ENCODE measurements at regions not wholly inside any gene's neighbourhood (a gene's known extent, or its start where the extent isn't known, plus 50 kb on each side); places are given as distances from the start of the nearest gene placed in this dataset.

DNA sequence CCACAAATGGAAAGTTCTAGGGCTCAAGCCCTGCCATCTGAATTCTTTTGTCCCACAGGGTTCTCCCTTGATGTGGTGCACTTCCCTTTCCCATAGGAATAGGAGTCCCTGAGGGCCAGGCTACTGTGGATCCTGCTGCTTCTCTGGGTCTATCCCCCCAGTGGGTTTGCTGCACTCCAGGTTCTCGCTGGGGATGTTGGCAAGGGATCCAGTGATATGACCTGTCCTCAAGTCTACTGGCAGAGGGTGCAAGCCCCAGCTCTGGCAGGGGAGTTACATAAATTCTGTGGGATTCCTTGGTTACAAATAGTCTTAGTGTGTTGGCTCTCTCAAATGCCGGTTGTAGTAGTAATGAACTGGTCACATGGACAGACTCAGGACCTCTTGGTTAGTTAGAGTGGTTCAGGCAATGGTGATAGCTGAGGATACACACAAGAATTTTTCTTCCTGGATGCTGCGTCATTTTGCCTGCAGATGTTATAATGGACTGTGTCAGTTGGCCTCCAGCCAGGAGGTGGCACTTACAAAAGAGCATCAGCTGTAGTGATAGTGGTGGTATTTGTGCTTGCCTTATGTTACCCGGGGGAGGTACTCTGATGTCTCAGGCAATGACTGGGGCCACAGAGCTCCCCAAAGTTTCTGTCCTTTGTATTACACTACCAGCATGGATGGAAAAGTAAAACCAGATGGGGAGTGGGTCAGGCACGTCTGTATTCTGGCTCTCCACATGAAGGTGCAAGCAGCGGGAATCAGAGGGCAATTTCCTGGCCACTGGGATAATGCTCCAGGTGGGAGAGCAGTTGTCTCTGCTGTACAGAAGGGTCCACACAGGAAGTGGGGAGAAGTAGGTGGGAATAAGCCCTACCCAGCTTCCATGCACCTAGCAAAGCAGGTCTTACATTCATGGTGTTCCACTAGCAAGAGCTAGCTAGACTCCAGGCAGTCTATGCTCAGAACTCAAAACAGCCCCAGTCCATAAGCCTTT is 267.9 kb downstream of the SOX11 start:
- no peak for DNase-seq

DNA sequence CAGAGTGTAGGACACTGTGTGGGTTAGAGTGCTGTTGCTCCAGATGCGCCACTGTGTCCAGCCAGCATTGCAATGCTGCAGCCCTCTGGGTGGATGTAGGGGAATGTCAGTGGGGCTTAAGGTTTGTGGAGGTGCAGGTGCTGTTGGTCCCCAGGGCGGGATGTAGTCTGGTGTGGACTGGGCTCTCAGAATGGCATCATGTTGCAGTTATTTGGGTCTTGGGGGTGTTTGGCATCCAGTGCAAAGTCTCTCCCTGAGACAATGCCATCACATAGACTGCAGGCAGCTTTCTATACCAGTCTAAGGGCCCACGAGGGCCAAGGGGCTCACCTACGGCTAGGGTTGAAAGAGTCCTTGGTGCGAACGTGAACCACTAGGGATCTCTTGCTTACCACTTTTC is 275.3 kb downstream of the SOX11 start:
- no peak for DNase-seq

DNA sequence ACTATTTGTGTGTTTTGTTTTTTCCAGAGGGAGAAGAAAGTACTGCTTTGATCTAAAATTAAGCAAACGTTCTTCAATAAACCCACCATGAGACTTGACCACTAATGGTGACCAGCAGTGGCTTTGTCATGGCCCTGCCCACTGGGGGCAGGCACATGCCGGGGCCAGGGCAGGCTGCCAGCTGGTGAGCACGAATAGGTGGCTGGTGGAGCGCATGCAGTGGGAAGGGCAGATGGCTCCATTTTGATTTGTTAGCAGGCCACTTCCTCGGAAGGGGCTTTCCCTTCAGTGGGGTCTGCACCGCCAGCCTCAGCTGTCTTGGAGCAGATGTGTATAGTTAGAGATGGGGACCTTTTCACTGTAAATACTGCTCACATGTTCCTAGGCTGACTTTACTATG is 277.1 kb downstream of the SOX11 start:
- DNase-seq = no peak

DNA sequence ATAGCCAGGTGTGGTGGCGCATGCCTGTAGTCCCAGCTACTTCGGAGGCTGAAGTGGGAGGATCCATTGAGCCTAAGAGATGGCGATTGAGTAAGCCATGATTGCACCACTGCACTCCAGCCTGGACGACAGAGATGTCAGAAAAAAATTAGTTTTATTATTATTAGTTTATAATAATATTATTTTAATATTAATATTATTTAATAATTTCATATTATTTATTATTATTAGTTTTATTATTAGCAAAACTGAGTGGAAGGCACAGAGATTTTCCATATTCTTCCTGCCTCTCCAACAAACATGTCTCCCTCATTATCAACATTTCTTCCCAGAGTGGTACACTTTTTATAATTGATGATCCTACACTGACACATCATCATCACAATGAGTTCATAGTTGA is 278.2 kb downstream of the SOX11 start:
- DNase-seq = no peak

DNA sequence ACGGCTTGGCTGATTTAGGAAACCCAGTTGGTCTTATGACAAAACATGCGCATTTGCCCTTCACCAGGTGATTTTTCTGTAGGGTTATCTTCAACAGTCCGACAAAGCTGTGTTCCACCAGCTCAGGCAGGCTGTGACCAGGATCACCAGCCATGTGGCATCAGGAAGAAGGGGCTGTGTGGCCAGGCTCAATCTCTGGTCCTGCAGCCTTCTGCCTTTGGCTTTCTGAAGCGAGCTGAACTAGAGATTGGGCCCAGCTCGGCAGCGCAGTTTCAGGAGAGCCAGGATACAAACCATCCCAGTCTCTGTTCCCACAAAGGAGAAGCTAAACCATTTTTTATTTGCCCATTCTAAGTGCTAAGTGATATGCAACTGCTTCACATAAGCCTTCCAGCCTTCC is 282.3 kb downstream of the SOX11 start:
- no peak for DNase-seq

DNA sequence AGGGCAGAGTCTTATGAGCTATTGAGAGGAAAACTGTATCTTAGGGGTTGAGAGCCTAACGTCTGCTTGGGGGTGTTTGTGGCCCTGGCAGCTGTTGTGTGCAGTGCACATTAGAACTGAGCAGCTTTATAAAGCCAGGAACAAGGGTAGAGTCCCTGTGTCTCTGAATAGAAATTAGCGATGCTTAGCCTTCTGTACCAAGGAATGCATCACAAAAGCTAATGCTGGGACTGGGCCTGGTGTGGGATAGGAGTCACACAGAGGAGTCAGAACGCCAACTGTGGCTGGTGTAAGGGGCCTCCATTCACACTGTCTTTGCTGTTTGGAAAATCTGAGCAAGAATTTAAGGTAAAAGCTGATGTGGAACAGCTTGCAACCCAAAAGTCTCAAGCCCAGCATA is 283.2 kb downstream of the SOX11 start:
- DNase-seq = no peak

DNA sequence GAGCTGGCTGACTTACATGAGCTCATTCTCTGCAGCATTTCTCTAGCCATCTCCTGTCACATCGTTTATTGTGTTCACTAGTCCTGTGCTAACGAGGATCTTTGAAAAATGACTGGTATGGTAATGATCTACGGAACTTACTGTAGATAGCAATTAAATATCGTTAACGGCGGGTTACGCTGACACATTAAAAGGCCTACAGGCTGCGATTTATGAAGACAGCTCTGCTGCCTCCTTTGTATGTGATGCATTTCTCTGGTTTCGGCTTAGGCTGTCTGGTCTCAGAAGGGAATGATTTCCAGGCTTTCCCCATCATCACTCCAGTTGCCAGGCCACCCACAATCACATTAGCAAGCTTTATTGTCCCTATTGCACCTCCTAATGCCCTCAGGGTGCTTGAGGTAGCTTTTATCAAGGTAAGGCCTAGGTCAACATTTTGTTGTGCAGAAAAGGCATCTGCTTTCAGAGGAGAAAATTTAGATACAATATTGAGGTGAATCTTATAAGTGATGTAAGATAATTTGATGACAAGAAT is 284.4 kb downstream of the SOX11 start:
- no peak for DNase-seq

DNA sequence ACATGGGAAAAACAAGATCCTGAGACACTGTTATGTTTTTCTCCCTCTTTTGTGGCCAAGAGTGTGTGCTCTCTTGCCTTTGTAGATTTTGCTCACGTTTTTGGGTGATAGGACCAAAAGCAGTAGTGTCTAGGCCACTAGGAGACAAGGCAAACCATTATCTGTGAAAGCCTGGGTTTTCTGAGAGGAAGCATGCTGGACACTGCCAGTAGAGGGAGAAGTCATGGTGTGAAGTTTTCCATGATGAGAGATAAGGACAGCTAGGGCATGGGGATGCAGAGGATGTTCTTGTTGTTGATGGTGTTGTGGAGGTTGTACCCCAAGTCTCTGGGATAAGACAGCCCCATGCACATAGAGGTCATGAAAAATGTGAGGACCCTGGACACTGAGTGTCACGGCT is 285.3 kb downstream of the SOX11 start:
- no peak for DNase-seq

DNA sequence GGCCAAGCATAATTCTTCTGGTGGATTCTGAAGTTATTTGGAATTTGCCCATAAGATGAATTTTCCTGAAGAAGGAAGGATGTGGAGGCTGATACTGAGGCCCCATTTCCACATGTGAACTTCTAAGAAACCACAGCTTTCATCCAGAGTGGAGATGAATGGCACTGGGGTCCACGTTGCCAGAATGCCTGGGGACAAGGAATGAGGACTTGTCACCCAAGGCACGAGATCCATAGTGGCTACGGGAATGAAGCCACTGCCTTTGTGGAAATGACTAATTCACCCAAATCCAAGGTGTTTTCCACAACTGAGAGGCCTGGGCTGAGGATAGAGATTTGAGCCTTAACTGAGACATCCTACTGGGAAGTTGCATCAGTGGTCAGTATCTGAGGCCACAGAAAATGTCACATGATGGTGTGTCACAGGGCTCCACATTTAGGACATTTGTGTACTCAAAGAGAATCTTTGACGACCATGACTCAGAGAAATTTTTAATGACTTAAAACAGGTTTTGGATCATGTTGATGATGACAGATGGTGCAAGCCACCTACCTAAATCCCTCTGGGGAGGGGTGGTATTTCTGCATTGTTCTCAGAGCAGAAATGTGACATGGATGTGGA is 286.1 kb downstream of the SOX11 start:
- DNase-seq = no peak

DNA sequence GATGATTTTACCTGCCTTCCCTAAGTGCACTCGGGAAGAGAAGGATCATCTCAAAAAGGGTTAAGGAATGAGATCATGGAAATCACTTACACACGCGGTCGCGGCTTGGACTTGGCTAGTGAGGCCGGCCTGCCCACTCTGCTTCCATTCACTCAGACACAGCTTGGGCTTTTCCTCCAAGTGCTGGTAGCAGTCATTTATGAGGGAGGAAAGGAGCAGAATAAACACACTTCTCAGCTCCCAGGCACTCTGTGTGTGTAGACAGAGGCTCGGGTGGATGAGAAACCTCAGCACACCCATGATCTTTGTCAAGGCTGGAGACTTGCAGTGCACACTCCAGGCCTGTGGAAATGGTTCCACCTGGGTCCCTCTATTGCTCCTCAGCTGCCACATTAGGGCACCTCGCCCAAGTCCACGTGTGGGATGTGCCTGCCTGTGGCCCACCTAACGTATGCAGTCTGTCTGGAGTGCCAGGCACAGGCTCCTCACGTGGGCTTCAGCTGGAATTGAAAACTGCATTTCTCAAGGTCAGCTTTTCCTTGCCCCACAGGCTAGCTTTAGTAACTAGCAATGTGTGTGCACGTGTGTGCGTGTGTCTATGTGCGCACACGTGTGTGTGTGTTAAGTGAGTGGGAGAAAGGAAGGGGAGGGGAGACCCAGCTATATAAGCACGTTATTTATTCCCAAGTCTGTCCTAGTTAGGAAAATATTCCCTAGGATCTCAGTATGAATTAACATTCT is 288.4 kb downstream of the SOX11 start:
- no peak for DNase-seq

DNA sequence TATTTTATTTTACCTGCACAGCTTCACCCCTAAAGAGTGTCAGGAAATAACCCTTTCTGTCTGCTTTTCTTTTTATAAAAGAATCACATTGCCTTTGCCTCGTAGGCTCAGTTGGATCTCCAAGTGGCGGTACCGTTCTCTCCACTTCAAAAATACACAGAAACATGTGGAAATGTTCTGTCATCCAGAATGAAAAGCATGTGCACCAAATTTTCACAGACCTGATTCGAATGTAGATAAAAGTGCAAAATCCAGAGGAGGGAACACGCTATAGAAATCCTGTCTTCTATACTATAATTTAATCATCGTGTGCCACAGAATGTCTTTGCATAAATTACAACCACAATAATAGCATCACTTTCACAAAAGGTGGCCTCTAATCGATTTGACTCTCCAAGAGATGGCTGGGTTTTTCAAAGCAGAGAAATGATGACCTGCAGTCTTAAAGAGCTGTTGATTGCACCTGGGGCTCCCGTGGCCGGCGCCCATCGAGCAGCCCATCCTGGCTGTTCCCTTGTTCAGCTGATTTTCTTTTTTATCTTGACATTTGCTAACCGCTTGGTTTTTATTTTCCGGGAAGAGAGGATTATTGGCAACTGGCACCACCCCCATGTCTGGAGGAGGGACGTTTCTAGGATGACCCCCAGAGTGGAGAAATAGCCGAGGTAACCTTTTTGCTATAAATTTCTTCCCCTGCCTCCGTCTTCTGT is 290.2 kb downstream of the SOX11 start:
- DNase-seq = no peak

DNA sequence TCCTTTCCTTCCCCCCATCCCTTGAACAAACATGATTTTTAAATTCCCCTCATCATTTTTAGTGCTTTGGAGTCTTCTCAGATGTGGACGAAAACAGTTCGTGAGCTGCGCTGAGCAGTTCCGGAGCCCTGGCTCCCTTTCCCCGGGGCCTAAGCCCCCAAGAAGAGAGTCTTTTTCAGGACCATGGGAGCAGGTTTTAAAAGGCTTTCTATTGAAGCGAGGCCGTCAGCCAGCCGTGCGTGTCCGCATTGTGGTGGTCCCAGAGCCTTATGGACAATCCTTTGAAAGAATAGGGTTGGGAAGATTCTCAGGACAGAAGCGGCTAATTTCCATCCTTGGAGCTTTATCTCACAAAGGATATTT is 290.7 kb downstream of the SOX11 start:
- DNase-seq = no peak

DNA sequence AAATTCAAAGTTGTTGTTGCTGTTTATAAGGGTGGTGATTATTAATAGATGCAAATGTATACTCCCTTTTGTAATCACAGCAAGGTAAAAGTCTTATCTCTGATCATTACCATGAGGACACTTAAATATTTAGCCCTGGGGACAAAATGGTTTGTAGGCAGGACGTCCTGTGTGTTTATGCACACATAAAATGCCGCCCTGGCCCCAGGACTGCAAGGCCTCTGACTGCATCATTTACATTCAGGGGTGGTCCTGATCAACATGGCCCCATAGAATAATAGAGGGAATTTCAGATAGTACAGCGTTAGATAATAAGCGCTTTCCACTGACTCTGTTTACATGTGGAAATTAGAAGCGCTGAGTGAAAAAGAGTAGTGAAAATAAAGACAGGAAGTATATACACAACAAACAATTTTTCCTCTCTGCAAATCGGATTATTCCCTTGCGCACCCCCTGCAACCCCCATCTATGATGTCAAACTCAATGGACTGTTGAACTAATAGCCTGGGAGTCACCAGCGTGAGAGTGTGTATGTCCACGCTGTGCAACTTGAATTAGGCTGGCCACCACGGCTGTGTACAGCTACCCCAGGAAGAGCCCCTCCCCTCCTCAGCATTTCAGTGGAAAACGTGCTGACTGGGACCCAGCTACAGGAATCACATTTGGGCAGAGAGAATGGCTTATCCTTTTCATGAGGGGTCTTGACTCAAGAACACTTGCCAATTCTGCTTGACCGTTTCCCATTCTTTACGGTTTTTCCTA is 291.5 kb downstream of the SOX11 start:
- DNase-seq = no peak

DNA sequence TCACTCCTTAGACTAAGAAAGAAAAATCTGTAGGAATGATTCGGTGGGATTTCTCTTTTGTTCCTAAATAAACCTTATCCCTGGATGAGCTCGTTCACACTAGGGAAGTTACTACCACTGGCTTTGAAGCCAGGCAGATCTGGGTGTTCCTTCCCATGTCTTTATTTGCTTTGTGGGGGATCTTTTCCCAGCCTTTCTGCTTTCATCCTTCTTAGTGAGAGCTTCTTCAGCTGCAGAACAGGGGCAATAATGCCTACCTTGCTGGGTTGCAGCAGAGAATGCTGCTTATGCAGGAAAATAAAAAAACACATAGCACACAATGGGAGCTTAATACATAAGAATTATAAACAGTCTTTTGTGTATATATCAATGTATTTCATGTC is 292.1 kb downstream of the SOX11 start:
- no peak for DNase-seq

DNA sequence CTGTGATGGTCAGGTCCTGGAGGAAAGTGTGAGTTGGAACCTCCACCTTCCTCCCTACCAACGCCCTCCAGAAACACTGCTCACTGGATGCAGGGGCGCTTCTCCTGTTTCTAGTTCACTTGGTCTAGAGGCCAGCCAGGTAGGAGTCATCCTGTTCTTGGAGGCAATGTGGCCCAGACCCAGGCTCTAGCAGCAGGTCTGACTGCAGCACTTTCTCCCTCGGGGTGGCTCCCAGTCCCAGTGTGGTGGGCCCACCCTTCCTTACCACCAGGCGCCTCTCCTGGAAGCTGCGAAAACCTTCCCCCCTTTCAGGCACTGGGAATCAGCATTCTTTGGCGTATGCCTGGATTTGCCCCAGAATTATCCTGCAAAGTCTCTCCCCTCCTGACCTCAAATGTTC is 292.8 kb downstream of the SOX11 start:
- no peak for DNase-seq

DNA sequence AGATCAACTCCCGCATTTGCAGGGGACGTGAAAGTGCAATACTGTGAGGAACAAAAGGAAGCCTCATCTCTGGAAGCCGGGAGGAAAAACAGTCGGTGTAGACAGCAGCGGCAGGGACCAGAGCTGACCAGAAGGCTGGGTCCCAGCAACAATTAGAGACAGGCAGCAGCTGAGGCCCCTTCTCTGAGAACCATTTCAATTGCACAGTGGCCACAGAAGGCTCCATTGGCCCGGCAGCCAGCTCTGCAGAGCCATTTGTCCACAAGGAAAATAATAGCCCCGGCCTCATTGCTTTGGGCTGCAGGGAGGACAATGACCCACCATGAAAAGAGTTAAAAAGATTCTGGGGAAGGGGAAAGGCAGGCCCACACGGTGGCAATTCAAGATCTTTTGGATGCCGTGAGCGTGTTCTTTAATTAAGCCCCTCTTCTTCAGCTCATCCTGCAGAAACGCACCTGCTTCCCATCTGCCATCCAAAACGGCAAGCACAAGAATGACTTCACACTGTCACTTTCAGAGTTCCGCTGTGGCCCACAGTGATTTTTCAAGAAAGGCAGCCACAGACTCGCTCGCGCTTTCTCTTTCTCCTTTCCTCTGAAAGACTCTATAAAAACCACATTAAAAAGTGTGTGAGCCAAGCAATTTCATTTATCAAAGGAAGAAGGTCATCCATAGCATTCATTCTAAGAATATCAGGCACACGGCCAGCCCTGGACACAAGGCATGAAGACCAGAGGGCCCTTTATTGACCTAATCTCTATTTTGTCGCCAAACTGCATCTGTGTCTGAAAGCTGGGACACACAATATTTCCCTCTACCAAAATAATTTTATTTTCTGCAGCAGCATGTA is 293.6 kb downstream of the SOX11 start:
- DNase-seq = no peak

DNA sequence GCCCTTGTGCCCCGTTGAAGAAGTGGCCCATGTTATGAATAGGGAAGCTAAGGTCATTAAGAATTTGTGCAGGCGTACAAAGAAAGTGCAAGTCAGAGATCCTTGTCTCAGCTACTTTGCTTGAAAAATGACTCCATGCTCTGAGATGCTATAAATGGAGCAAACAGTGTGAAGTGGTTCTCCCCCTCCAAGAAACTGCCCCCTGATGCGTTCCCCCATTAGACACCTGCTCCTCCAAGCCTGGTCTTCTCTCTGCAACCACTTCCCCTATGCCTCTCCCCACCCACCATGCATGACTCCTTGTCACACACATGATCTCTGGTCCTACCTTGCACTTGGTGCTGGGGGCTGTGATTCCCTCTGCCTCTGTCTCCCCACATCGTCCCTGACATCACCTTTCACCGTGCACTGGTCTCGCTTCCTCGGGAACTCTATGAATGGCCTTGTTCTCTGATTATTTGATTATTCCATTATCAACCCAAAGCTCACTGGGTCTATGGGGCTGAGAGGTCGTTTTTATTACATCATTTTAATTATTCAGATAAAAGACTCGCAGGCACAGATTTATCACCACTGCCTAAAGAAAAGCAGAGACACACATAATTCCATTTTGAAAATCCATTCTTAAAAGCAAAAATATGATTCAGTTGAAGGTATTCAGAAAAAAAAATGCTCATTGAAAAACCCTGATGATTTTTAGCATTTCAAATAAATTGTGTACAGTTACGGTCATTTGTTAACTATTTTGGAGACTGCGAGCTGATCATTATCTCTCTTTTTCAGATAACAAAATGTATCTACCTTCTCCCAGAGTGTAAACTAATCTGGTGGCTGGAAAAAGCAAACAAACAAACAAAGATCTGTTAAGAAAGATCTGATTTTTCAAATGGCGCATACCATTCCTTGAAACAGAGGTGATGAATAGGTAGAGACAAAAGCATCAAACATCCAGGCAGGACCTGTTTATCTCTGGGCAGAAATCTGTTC is 294.9 kb downstream of the SOX11 start:
- DNase-seq = no peak

DNA sequence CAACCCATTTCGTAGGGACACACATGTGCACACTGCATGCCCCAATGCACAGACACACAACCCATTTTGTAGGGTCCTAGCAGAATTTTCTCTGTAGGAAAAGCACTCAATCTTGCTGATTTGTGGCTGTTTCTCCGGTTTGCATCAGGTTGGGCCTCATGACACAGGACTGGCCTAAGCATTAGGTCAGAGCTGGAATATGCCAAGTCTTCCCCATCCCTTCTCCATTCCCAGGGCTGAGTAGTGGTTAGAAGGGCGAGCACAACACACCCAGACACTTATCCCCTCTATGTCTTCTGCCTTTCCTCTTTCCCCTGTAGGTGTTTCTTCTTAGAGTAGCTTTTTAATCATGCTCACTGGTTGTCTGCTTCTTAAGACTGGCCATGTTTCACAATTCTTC is 295.9 kb downstream of the SOX11 start:
- no peak for DNase-seq

DNA sequence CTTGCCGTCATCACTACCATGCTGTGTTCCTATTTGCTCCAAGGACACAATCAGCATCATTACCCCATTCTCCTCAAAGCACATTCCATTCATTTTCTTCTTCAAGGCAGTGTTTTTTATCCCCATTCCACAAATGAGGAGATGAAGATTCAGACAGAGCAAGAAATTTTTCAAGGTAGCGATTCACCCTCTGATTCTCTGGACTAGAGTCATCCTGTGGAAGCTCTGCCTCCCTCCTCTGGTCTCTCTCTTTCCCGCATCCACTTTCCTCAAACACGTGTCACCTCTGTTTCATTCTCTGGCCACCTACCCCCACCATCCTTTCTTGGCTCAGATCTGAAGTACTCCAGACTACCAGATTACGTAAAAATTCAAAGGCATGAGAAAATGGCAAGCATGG is 297.9 kb downstream of the SOX11 start:
- no peak for DNase-seq
